Fibroblast of skin of scalp (primary cell): ENCODE measurements at regions not wholly inside any gene's neighbourhood (a gene's known extent, or its start where the extent isn't known, plus 50 kb on each side); places are given as distances from the start of the nearest gene placed in this dataset.
"Not testable (repeated sequence)": the region's sequence is repeated elsewhere in the genome, so short reads cannot be mapped to it uniquely, and the experiment has no call there.

Source experiments
- DNase-seq: peaks from one replicate; pipeline ENCODE4 v3.0.0-alpha.2; 2013

GRCh38 chr3:74273091-74273490 lies 341.4 kb downstream of the CNTN3 start:
- DNase-seq: peak; percentile 32

GRCh38 chr3:74271541-74271940 lies 342.9 kb downstream of the CNTN3 start:
- DNase-seq: no peak

GRCh38 chr3:74269689-74270088 lies 344.8 kb downstream of the CNTN3 start:
- DNase-seq: no peak

GRCh38 chr3:74268753-74269152 lies 345.7 kb downstream of the CNTN3 start:
- no peak for DNase-seq

GRCh38 chr3:74267588-74268184 lies 346.8 kb downstream of the CNTN3 start:
- DNase-seq: peak; percentile 65

GRCh38 chr3:74267131-74267530 lies 347.3 kb downstream of the CNTN3 start:
- DNase-seq: peak; percentile 46

GRCh38 chr3:74265069-74265468 lies 349.4 kb downstream of the CNTN3 start:
- no peak for DNase-seq

GRCh38 chr3:74263031-74263430 lies 351.4 kb downstream of the CNTN3 start:
- DNase-seq: peak; percentile 53

GRCh38 chr3:74233091-74233490 lies 381.4 kb downstream of the CNTN3 start:
- no peak for DNase-seq

GRCh38 chr3:74217467-74217866 lies 397.0 kb downstream of the CNTN3 start:
- DNase-seq: no peak

- peak; percentile 31 for DNase-seq
Measured at GRCh38 chr3:74214286-74214685, 400.2 kb downstream of the CNTN3 start.

- no peak for DNase-seq
Measured at GRCh38 chr3:74210739-74211138, 403.7 kb downstream of the CNTN3 start.

- no peak for DNase-seq
Measured at GRCh38 chr3:74200952-74201351, 413.5 kb downstream of the CNTN3 start.

- not testable (repeated sequence) for DNase-seq
Measured at GRCh38 chr3:74178664-74179063, 435.8 kb downstream of the CNTN3 start.

- DNase-seq: no peak
Measured at GRCh38 chr3:74173090-74173489, 441.4 kb downstream of the CNTN3 start.

GRCh38 chr3:74167926-74168325 lies 446.5 kb downstream of the CNTN3 start:
- no peak for DNase-seq

- no peak for DNase-seq
Measured at GRCh38 chr3:74165211-74165610, 449.2 kb downstream of the CNTN3 start.

GRCh38 chr3:74149466-74149865 lies 465.0 kb downstream of the CNTN3 start:
- no peak for DNase-seq

- DNase-seq: no peak
Measured at GRCh38 chr3:74145277-74145676, 469.2 kb downstream of the CNTN3 start.

GRCh38 chr3:74139648-74140047 lies 474.8 kb downstream of the CNTN3 start:
- peak; percentile 32 for DNase-seq

GRCh38 chr3:74137790-74138189 lies 476.7 kb downstream of the CNTN3 start:
- no peak for DNase-seq

- no peak for DNase-seq
Measured at GRCh38 chr3:74135808-74136207, 478.7 kb downstream of the CNTN3 start.

GRCh38 chr3:74134831-74135230 lies 479.6 kb downstream of the CNTN3 start:
- DNase-seq: peak; percentile 52

GRCh38 chr3:74131546-74132328 lies 482.7 kb downstream of the CNTN3 start:
- DNase-seq: not testable (repeated sequence)
